CD14-positive monocyte (primary cell): ENCODE measurements at regions not wholly inside any gene's neighbourhood (a gene's known extent, or its start where the extent isn't known, plus 50 kb on each side); places are given as distances from the start of the nearest gene placed in this dataset.

Source experiments
- DNase-seq, 3 donors: peaks; one replicate each; pipeline ENCODE4 v3.0.0-alpha.2; 2011 to 2022
- H2AFZ ChIP-seq: 2 replicates; pipeline ENCODE4 v1.6.0; 2012; ENCODE audit warnings: mild to moderate bottlenecking, low read depth, low read length, inconsistent platforms; ENCODE audit not compliant: insufficient read depth, poor library complexity, severe bottlenecking
- H3K27ac ChIP-seq, 2 donors: 1 replicate in 1 of 2; 2 replicates in 1 of 2; pipeline ENCODE4 v1.5.1; 2012 to 2013; ENCODE audit warnings: low read length in 2 of 2, control low read depth in 1 of 2, inconsistent platforms in 1 of 2, low read depth in 1 of 2, mild to moderate bottlenecking in 1 of 2
- H3K27me3 ChIP-seq, 2 donors: one replicate each; pipeline versions ENCODE4 v1.6.0 to v1.6.1; 2011 to 2013; ENCODE audit warnings: low read length in 2 of 2; ENCODE audit not compliant: control insufficient read depth in 2 of 2, insufficient read depth in 2 of 2
- H3K36me3 ChIP-seq, 2 donors: replicated peaks in 1 of 2; 1 replicate in 1 of 2; 2 replicates in 1 of 2; pipeline versions ENCODE4 v1.5.1 to v1.6.1; 2012 to 2013; ENCODE audit warnings: low read length in 2 of 2, control low read depth in 1 of 2, inconsistent platforms in 1 of 2, mild to moderate bottlenecking in 1 of 2; ENCODE audit not compliant: insufficient read depth in 2 of 2, control insufficient read depth in 1 of 2
- H3K4me1 ChIP-seq, 2 donors: 1 replicate in 1 of 2; 2 replicates in 1 of 2; pipeline versions ENCODE4 v1.5.1 to v1.6.1; 2012 to 2013; ENCODE audit warnings: low read length in 2 of 2, control low read depth in 1 of 2, inconsistent platforms in 1 of 2, mild to moderate bottlenecking in 1 of 2, moderate library complexity in 1 of 2; ENCODE audit not compliant: insufficient read depth in 2 of 2, control insufficient read depth in 1 of 2
- H3K4me2 ChIP-seq: replicated peaks from 2 replicates; pipeline ENCODE3; 2012; ENCODE audit warnings: low read length, moderate library complexity, mild to moderate bottlenecking; ENCODE audit not compliant: poor library complexity, severe bottlenecking; ENCODE audit errors: extremely low read depth
- H3K4me3 ChIP-seq, 3 experiments: fragments of 200-600 bp in 1 of 3; sonication (generic) in 1 of 3; replicated peaks in 1 of 3; 1 replicate in 2 of 3; 2 replicates in 1 of 3; pipeline ENCODE4 v1.5.1; 2011 to 2013; ENCODE audit warnings: low read length in 3 of 3, mild to moderate bottlenecking in 3 of 3, control low read depth in 2 of 3, low read depth in 2 of 3, inconsistent platforms in 1 of 3, moderate library complexity in 1 of 3
- H3K79me2 ChIP-seq: 2 replicates; pipeline ENCODE4 v1.6.0; 2012; ENCODE audit warnings: mild to moderate bottlenecking, control low read depth, inconsistent platforms, low read length, moderate library complexity; ENCODE audit not compliant: insufficient read depth
- H3K9ac ChIP-seq: 2 replicates; pipeline ENCODE4 v1.6.0; 2017; ENCODE audit warnings: low read length, mild to moderate bottlenecking; ENCODE audit not compliant: insufficient read depth, poor library complexity, severe bottlenecking
- H3K9me3 ChIP-seq, 2 donors: replicated peaks in 1 of 2; 1 replicate in 1 of 2; 2 replicates in 1 of 2; pipeline versions ENCODE4 v1.5.1 to v1.6.1; 2012 to 2013; ENCODE audit warnings: low read length in 2 of 2, control low read depth in 1 of 2; ENCODE audit not compliant: control insufficient read depth in 1 of 2, insufficient read depth in 1 of 2
- H4K20me1 ChIP-seq: 2 replicates; pipeline ENCODE4 v1.6.0; 2012; ENCODE audit warnings: mild to moderate bottlenecking, low read length, control low read depth, moderate library complexity; ENCODE audit not compliant: insufficient read depth
- H3K27ac Mint-ChIP-seq, 7 donors: one replicate each; pipeline ENCODE4 v1.8.0; 2020; ENCODE audit warnings: mild to moderate bottlenecking in 7 of 7, mixed read lengths in 7 of 7, moderate library complexity in 6 of 7, inconsistent platforms in 2 of 7
- H3K27me3 Mint-ChIP-seq, 3 donors: one replicate each; pipeline ENCODE4 v1.8.0; 2021 to 2022; ENCODE audit warnings: low read depth in 3 of 3, mild to moderate bottlenecking in 3 of 3, mixed read lengths in 3 of 3, moderate library complexity in 3 of 3, inconsistent platforms in 1 of 3
- H3K36me3 Mint-ChIP-seq, 2 donors: one replicate each; pipeline ENCODE4 v1.8.0; 2020; ENCODE audit warnings: mixed read lengths in 2 of 2, inconsistent platforms in 1 of 2, mild to moderate bottlenecking in 1 of 2
- H3K4me1 Mint-ChIP-seq: one replicate; pipeline ENCODE4 v1.8.0; 2020; ENCODE audit warnings: mild to moderate bottlenecking, mixed read lengths
- H3K4me3 Mint-ChIP-seq, 2 donors: one replicate each; pipeline ENCODE4 v1.8.0; 2020; ENCODE audit warnings: mild to moderate bottlenecking in 2 of 2, mixed read lengths in 2 of 2, moderate library complexity in 1 of 2
- H3K9me3 Mint-ChIP-seq, 7 donors: one replicate each; pipeline ENCODE4 v1.8.0; 2020 to 2022; ENCODE audit warnings: mixed read lengths in 7 of 7, mild to moderate bottlenecking in 6 of 7, moderate library complexity in 6 of 7, inconsistent platforms in 2 of 7
- WGBS: methylation state at CpG from one replicate; pipeline ENCODE4 v1.1.5; 2013; ENCODE audit warnings: missing lambda C conversion rate; ENCODE audit not compliant: insufficient coverage; 5-methylcytosine and 5-hydroxymethylcytosine counted together
- intact Hi-C, 2 donors: fragments of 100-400 bp; cut with micrococcal nuclease; formaldehyde crosslinking; loops; one replicate each; pipeline versions ENCODE4 v1.15.0 to v1.15.1; 2023
- TF ChIP-seq, protein P1 (sequence below): fragments of 200-600 bp; IDR thresholded peaks from one replicate; pipeline ENCODE4 v1.8.0; 2022; ENCODE audit warnings: antibody characterized with exemption, mild to moderate bottlenecking

DNA sequence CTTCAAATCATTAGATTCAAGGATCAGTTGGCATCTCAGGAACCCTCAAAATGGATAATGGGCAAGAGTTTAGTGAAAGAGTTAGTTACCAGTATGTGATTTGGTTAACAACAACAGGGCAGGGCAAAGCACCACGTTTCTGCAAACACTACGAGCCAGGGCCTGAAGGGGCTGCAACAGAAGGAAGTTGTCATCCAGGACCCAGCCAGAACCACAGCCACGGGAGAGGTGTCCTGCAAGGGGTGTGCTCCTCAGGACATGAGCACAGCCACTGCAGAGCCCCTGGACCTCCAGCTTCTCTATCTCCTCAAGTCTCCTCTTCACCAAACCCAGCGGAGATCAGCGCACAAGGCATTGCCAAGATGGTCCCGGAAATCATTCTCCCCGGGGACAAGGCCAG, 173.3 kb upstream of the PIEZO2 start:
- H3K36me3 ChIP-seq, result no peaks in the 10 kb centered on the region
- TF ChIP-seq, protein P1, sequence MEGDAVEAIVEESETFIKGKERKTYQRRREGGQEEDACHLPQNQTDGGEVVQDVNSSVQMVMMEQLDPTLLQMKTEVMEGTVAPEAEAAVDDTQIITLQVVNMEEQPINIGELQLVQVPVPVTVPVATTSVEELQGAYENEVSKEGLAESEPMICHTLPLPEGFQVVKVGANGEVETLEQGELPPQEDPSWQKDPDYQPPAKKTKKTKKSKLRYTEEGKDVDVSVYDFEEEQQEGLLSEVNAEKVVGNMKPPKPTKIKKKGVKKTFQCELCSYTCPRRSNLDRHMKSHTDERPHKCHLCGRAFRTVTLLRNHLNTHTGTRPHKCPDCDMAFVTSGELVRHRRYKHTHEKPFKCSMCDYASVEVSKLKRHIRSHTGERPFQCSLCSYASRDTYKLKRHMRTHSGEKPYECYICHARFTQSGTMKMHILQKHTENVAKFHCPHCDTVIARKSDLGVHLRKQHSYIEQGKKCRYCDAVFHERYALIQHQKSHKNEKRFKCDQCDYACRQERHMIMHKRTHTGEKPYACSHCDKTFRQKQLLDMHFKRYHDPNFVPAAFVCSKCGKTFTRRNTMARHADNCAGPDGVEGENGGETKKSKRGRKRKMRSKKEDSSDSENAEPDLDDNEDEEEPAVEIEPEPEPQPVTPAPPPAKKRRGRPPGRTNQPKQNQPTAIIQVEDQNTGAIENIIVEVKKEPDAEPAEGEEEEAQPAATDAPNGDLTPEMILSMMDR, result no peak
- no peak overlapping the region for H3K27ac Mint-ChIP-seq
- intact Hi-C loops, result no loop called here
- H3K4me3 Mint-ChIP-seq, result no peak overlapping the region
- no peaks in the 10 kb centered on the region for H3K79me2 ChIP-seq
- no peaks in the 10 kb centered on the region for H3K9me3 ChIP-seq
- H3K4me1 Mint-ChIP-seq, result peaks cover 12% of the 10 kb centered on the region
- peaks cover 0 to 5% (median 4%) of the 10 kb centered on the region in 3 donors for H3K27me3 Mint-ChIP-seq
- no peak overlapping the region for H3K9ac ChIP-seq
- no peak overlapping the region for H3K4me3 ChIP-seq
- H3K36me3 Mint-ChIP-seq, result no peaks in the 10 kb centered on the region
- DNase-seq, result no peak
- H3K4me2 ChIP-seq, result no peak overlapping the region
- no peaks in the 10 kb centered on the region for H4K20me1 ChIP-seq
- H3K27me3 ChIP-seq, result no peaks in the 10 kb centered on the region
- no peak overlapping the region for H3K27ac ChIP-seq
- no peaks in the 10 kb centered on the region for H3K4me1 ChIP-seq
- 60% methylated on average over 2 of the region's 7 CpGs for WGBS
- no peak overlapping the region for H2AFZ ChIP-seq
- H3K9me3 Mint-ChIP-seq, result peaks cover 0 to 4% (median 2%) of the 10 kb centered on the region in 7 donors

- TF ChIP-seq, protein P1, result no peak
- H3K9me3 Mint-ChIP-seq, result peaks cover 0 to 4% (median 2%) of the 10 kb centered on the region in 7 donors
Measured at GRCh38 chr18:11322006-11322405, 172.6 kb upstream of the PIEZO2 start.

More at GRCh38 chr18:11322006-11322405, 172.6 kb upstream of the PIEZO2 start:
- Histone ChIP-seq H3K79me2 (no peaks in the 10 kb centered on the region), H3K9ac (no peak overlapping the region), H3K36me3 (no peaks in the 10 kb centered on the region), H3K9me3 (no peaks in the 10 kb centered on the region), H3K4me2 (no peak overlapping the region), H4K20me1 (no peaks in the 10 kb centered on the region), H3K27me3 (no peaks in the 10 kb centered on the region), H2AFZ (no peak overlapping the region), H3K4me3 (no peak overlapping the region), H3K27ac (no peak overlapping the region), H3K4me1 (no peaks in the 10 kb centered on the region)
- no CpG with 5 or more reads among the region's 4 CpGs for WGBS
- Mint-ChIP-seq H3K4me1 (peaks cover 12% of the 10 kb centered on the region), H3K27me3 (peaks cover 0 to 5% (median 4%) of the 10 kb centered on the region in 3 donors), H3K36me3 (no peaks in the 10 kb centered on the region), H3K4me3 (no peak overlapping the region), H3K27ac (no peak overlapping the region)
- intact Hi-C loops, result no loop called here
- no peak for DNase-seq
